ENCODE measurements at regions not wholly inside any gene's neighbourhood (a gene's known extent, or its start where the extent isn't known, plus 50 kb on each side); places are given as distances from the start of the nearest gene placed in this dataset.

GRCh38 chr3:56890448-56891091, 88.8 kb upstream of the ARHGEF3 start:
- DNase-seq = no peak

GRCh38 chr3:56889131-56889530, 87.4 kb upstream of the ARHGEF3 start:
- DNase-seq = no peak

DNA sequence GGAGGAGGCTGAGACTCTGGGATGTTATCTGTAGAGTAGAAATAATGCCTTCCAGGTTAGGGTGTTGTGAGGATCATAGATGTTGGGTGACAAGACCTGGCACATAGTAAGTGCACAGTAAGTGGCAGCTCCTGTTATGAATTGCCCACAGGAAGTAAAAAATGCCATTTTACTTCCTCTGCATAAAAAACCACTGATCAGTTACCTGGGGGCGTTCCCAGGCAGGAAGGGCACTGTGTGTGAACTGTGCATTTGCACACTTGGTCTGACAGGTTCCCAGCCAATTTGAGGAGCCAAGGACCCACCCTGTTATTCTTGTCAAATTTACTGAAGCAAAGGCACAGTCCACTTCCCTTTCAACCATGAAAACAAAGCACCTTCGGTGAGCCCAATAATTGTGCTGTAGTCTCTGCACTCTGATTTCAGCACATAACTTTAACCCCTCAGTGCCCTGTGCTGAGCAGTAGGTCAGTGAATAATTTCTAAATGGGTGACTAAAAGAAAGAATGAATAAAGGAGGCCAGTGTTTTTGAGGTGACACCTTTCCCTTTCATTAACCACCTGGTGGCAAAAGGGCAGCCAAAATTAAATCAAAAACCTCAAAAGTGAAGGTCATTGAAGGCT, 85.8 kb upstream of the ARHGEF3 start:
- DNase-seq = no peak

GRCh38 chr3:56886314-56886713, 84.6 kb upstream of the ARHGEF3 start:
- DNase-seq = no peak

DNA sequence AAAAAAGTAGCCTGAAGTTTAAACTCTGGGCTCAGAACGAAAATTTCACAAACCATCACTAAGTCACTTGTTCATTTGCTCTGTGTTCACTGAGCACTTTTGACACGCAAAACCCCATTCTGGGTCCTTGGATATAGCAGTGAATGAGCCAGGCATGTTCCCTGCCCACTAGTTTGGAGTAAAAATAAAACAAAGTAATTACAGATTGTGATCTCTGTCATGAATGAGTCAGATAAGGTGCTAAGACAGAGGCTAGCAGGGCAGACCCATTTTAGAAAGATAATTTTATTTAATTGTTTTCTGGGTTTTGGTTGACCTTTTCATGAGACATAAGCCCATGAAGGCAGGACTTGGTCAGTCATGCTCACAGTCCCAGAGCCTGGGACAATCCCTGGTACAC, 84.1 kb upstream of the ARHGEF3 start:
- DNase-seq = no peak

- no peak for DNase-seq
Measured at GRCh38 chr3:56885453-56885852, 83.7 kb upstream of the ARHGEF3 start.

GRCh38 chr3:56884387-56884786, 82.6 kb upstream of the ARHGEF3 start:
- DNase-seq = no peak

GRCh38 chr3:56883828-56884227, 82.1 kb upstream of the ARHGEF3 start:
- DNase-seq = no peak

- no peak for DNase-seq
Measured at GRCh38 chr3:56882896-56883295, 81.1 kb upstream of the ARHGEF3 start.

GRCh38 chr3:56881841-56882240, 80.1 kb upstream of the ARHGEF3 start:
- DNase-seq = no peak

DNA sequence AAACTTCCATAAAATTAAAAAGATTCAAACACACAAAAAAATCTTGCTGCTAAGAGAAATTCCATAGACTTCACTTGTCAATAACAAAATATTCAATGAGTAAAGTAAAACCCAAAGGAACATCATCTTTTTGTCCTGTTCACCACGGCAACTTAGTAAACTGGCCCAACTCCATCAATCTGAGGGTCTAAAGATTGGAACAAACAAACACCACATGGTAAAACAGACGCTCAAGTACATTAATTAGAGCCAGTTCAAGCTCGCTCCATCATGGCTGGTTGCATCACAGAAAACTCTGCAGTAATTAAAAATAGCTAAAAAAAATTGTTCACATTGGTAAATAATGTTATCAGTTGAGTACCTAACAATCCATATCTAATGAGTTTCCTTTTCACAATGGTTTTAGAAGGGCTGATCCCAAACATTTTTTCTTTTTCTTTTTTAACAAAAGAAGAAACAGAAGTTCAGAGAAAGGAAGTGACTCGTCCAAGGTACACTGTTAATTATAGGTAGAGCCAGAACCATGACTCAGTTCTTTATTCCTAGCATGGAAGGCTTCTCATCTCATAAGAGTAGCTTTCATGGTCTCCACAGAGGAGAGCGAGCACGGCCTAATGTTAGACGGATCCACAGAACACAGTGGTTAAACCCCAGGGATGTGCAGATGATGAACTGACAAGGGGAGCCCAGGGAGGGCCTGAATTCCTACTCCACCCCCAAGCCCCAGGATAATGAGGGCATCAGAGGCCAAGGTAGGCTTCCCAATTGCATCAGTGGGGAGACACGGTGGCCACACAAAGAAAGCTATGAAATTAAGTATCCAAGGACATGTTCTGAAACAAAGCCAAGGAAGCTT, 79.2 kb upstream of the ARHGEF3 start:
- no peak for DNase-seq

DNA sequence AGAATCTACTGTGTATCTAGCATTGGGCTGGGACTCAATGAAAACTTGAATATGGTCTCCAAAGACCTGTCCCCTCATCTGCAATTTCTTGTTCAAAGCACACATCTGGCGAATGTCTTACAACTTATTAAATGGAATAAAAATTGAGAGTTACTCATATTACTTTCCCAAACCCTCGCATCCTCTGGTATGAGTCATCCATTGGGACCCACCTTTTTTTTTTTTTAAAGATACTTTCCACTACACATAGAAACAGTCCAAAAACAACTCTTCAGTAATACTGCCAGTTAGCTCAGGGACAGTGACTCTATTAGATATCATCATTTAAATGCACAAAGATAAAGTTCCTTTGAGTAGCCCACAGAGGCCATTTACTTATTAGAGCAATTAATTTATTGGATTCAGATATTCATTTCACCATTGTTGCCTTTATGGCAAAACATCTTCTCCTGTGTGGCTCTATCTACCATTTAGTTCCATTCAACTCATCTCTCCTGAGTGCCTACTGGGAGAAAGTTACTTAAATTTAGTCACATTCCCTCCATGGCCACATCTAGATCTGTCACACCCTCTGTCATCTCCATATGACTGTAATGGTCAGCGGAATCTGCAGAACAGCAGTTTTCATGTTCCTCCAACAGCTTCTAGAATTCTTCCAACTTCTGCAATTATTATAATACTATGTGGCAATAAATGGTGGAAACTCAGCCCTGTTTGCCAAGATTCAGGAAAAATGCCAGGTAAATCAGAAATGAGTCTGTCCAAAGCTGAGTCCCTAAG, 77.9 kb upstream of the ARHGEF3 start:
- no peak for DNase-seq

- DNase-seq = no peak
Measured at GRCh38 chr3:56878074-56878473, 76.3 kb upstream of the ARHGEF3 start.

DNA sequence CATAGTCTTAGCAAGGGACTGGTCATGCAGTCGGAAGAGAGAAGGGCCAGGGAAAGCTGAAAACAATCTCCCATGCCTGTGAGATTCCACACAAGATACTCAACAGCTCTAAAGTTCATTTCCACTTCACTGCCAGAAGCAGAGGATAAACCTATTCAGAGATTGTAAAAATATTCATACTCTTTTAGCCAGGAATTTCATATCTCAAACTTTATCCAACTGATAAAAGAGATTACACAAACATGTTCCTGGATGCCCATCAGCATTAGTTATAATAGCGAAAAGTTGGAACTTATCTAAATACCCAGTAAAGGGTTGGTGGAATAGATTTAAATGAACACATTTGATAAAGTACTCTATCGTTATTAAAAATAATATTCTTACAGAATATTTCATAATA, 75.2 kb upstream of the ARHGEF3 start:
- DNase-seq = no peak

GRCh38 chr3:56874269-56874668, 72.5 kb upstream of the ARHGEF3 start:
- no peak for DNase-seq

GRCh38 chr3:56870436-56870835, 68.7 kb upstream of the ARHGEF3 start:
- no peak for DNase-seq

DNA sequence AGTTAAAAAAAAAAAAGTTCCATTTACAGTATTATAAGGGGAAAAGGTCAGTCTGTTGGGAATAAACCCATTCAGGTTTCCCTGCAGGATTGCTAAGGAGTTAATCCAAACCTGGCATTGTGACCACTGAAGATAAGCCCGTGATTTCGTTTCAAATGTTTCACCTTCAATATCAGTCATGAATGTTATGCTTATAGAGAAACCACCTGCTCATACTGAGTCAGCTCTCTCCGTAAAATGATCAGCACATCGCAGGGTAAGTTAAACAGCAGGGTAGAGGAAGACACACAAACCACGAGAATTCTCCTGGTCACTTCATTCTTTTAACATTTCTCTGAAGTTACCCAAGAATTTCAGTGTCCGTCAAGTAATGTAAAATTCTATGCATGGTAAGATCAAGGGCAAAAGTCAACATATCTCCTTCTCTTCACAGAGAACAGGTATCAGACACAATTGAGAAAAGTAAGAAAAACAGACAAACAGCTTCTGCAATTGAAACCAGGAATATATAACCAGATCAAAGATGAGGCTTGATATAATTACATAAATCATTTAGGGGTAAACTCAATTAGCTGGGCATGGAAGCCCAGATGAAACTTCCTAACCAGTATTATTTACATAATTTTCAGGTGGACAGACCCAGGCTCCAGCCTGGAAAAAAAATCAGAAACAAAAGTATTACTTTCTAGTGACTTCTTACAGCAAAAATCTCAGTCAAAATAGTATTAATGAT, 67.6 kb upstream of the ARHGEF3 start:
- DNase-seq = no peak

- no peak for DNase-seq
Measured at GRCh38 chr3:56868706-56869105, 67.0 kb upstream of the ARHGEF3 start.

GRCh38 chr3:56867671-56868070, 65.9 kb upstream of the ARHGEF3 start:
- DNase-seq = no peak

- DNase-seq = no peak
Measured at GRCh38 chr3:56864918-56865524, 63.3 kb upstream of the ARHGEF3 start.

- DNase-seq = no peak
Measured at GRCh38 chr3:56864090-56864489, 62.3 kb upstream of the ARHGEF3 start.
